WERI-Rb-1 (cell line): ENCODE measurements at regions not wholly inside any gene's neighbourhood (a gene's known extent, or its start where the extent isn't known, plus 50 kb on each side); places are given as distances from the start of the nearest gene placed in this dataset.

Source experiments
- DNase-seq: peaks from one replicate; pipeline ENCODE4 v3.0.0-alpha.2; 2020
- H3K27ac ChIP-seq: fragments of 250-450 bp; sonication (Bioruptor Pico); 2 replicates; pipeline ENCODE4 v1.5.1; 2020; ENCODE audit warnings: mild to moderate bottlenecking, moderate library complexity
- H3K27me3 ChIP-seq: fragments of 250-450 bp; sonication (Bioruptor Pico); 2 replicates; pipeline ENCODE4 v1.5.1; 2021; ENCODE audit warnings: mild to moderate bottlenecking, low read depth, moderate library complexity; ENCODE audit not compliant: insufficient read depth, severe bottlenecking
- H3K36me3 ChIP-seq: fragments of 250-450 bp; sonication (Bioruptor Pico); 2 replicates; pipeline ENCODE4 v1.5.1; 2020; ENCODE audit warnings: mild to moderate bottlenecking, moderate library complexity
- H3K4me3 ChIP-seq: 2 replicates; pipeline ENCODE4 v1.5.1; 2011; ENCODE audit warnings: low read depth, mild to moderate bottlenecking, control low read depth, low read length
- H3K9me3 ChIP-seq: fragments of 250-450 bp; sonication (Bioruptor Pico); 2 replicates; pipeline ENCODE4 v1.5.1; 2021; ENCODE audit warnings: mild to moderate bottlenecking, moderate library complexity; ENCODE audit not compliant: severe bottlenecking
- CTCF ChIP-seq: IDR thresholded peaks from 2 replicates; pipeline ENCODE4 v1.5.1; 2011; ENCODE audit warnings: low read depth, mild to moderate bottlenecking, control low read depth, inconsistent platforms, low read length

GRCh38 chr20:11650566-11650965 lies 267.1 kb upstream of the BTBD3 start:
- TF ChIP-seq CTCF, result no peak
- Histone ChIP-seq H3K36me3 (no peaks in the 10 kb centered on the region), H3K27ac (no peak overlapping the region), H3K27me3 (no peaks in the 10 kb centered on the region), H3K4me3 (no peak overlapping the region), H3K9me3 (peaks cover 4% of the 10 kb centered on the region)
- DNase-seq, result no peak

- Histone ChIP-seq H3K27ac (no peak overlapping the region), H3K36me3 (no peaks in the 10 kb centered on the region), H3K9me3 (peaks cover 4% of the 10 kb centered on the region), H3K4me3 (no peak overlapping the region), H3K27me3 (no peaks in the 10 kb centered on the region)
- no peak for TF ChIP-seq CTCF
- no peak for DNase-seq
These were observed 266.6 kb upstream of the BTBD3 start for GRCh38 chr20:11651138-11651537.

- no peak for DNase-seq
- Histone ChIP-seq H3K27ac (no peak overlapping the region), H3K9me3 (peaks cover 4% of the 10 kb centered on the region), H3K36me3 (no peaks in the 10 kb centered on the region), H3K4me3 (no peak overlapping the region), H3K27me3 (no peaks in the 10 kb centered on the region)
- no peak for TF ChIP-seq CTCF
These were observed 266.0 kb upstream of the BTBD3 start for GRCh38 chr20:11651647-11652046.

- Histone ChIP-seq H3K36me3 (no peaks in the 10 kb centered on the region), H3K9me3 (peaks cover 2% of the 10 kb centered on the region), H3K27me3 (no peaks in the 10 kb centered on the region), H3K27ac (no peak overlapping the region), H3K4me3 (no peak overlapping the region)
- DNase-seq, result no peak
- TF ChIP-seq CTCF, result no peak
These were observed 265.6 kb upstream of the BTBD3 start for GRCh38 chr20:11652128-11652527.

GRCh38 chr20:11654766-11655165 lies 262.9 kb upstream of the BTBD3 start:
- TF ChIP-seq CTCF, result no peak
- H3K9me3 ChIP-seq, result no peaks in the 10 kb centered on the region
- DNase-seq, result no peak

GRCh38 chr20:11660673-11661072 lies 257.0 kb upstream of the BTBD3 start:
- H3K9me3 ChIP-seq, result no peaks in the 10 kb centered on the region
- DNase-seq, result no peak
- no peak overlapping the region for H3K27ac ChIP-seq
- no peaks in the 10 kb centered on the region for H3K27me3 ChIP-seq
- no peak for TF ChIP-seq CTCF
- no peak overlapping the region for H3K4me3 ChIP-seq
- no peaks in the 10 kb centered on the region for H3K36me3 ChIP-seq

More at GRCh38 chr20:11654766-11655165, 262.9 kb upstream of the BTBD3 start:
- Histone ChIP-seq H3K36me3 (no peaks in the 10 kb centered on the region), H3K27ac (no peak overlapping the region), H3K27me3 (no peaks in the 10 kb centered on the region), H3K4me3 (no peak overlapping the region)
